Activated T-helper 17 cell treated with anti-CD3 and anti-CD28 coated beads, Interleukin-2, amount 50 U/mL, for 72 hours (primary cell): ENCODE measurements at regions not wholly inside any gene's neighbourhood (a gene's known extent, or its start where the extent isn't known, plus 50 kb on each side); places are given as distances from the start of the nearest gene placed in this dataset.

Experiments
- ATAC-seq: fragments of 150-1000 bp; cut with Tn5 transposase; replicated peaks from 2 replicates; pipeline ENCODE4 v1.10.0; 2021; ENCODE audit warnings: mild to moderate bottlenecking, moderate library complexity
- H3K27ac Mint-ChIP-seq: one replicate; pipeline ENCODE4 v1.8.0; 2022; ENCODE audit warnings: mixed read lengths
- H3K27me3 Mint-ChIP-seq: one replicate; pipeline ENCODE4 v1.8.0; 2022; ENCODE audit warnings: mixed read lengths
- H3K36me3 Mint-ChIP-seq: one replicate; pipeline ENCODE4 v1.8.0; 2022; ENCODE audit warnings: low read depth, mild to moderate bottlenecking, mixed read lengths
- H3K4me1 Mint-ChIP-seq: one replicate; pipeline ENCODE4 v1.8.0; 2022; ENCODE audit warnings: mixed read lengths
- H3K4me3 Mint-ChIP-seq: one replicate; pipeline ENCODE4 v1.8.0; 2022; ENCODE audit warnings: mild to moderate bottlenecking, mixed read lengths
- H3K9me3 Mint-ChIP-seq: one replicate; pipeline ENCODE4 v1.8.0; 2022; ENCODE audit warnings: mixed read lengths

GRCh38 chr17:79533116-79533515 is 77.7 kb downstream of the RBFOX3 start:
- Mint-ChIP-seq H3K4me1 (no peaks in the 10 kb centered on the region), H3K36me3 (no peaks in the 10 kb centered on the region), H3K27ac (no peak overlapping the region), H3K4me3 (no peak overlapping the region), H3K9me3 (no peaks in the 10 kb centered on the region), H3K27me3 (peaks cover 25% of the 10 kb centered on the region)
- ATAC-seq = no peak

- no peak for ATAC-seq
Observed at GRCh38 chr17:79532107-79532790, 78.6 kb downstream of the RBFOX3 start.

GRCh38 chr17:79531191-79532095 is 79.4 kb downstream of the RBFOX3 start:
- Mint-ChIP-seq H3K4me1 (no peaks in the 10 kb centered on the region), H3K9me3 (no peaks in the 10 kb centered on the region), H3K27me3 (peaks cover 31% of the 10 kb centered on the region), H3K36me3 (no peaks in the 10 kb centered on the region), H3K4me3 (no peak overlapping the region), H3K27ac (no peak overlapping the region)
- ATAC-seq = no peak

More at GRCh38 chr17:79532107-79532790, 78.6 kb downstream of the RBFOX3 start:
- Mint-ChIP-seq H3K27me3 (peaks cover 27% of the 10 kb centered on the region), H3K9me3 (no peaks in the 10 kb centered on the region), H3K4me3 (no peak overlapping the region), H3K36me3 (no peaks in the 10 kb centered on the region), H3K4me1 (no peaks in the 10 kb centered on the region), H3K27ac (no peak overlapping the region)

- ATAC-seq = no peak
- H3K36me3 Mint-ChIP-seq = no peaks in the 10 kb centered on the region
- H3K9me3 Mint-ChIP-seq = no peaks in the 10 kb centered on the region
- H3K27ac Mint-ChIP-seq = no peak overlapping the region
- no peak overlapping the region for H3K4me3 Mint-ChIP-seq
- no peaks in the 10 kb centered on the region for H3K4me1 Mint-ChIP-seq
- peaks cover 32% of the 10 kb centered on the region for H3K27me3 Mint-ChIP-seq
Observed at GRCh38 chr17:79530361-79531105, 80.3 kb downstream of the RBFOX3 start.

- Mint-ChIP-seq H3K4me1 (no peaks in the 10 kb centered on the region), H3K4me3 (no peak overlapping the region), H3K9me3 (no peaks in the 10 kb centered on the region), H3K27me3 (peaks cover 35% of the 10 kb centered on the region), H3K27ac (no peak overlapping the region), H3K36me3 (no peaks in the 10 kb centered on the region)
- no peak for ATAC-seq
Observed at GRCh38 chr17:79529661-79530081, 81.2 kb downstream of the RBFOX3 start.

- no peaks in the 10 kb centered on the region for H3K36me3 Mint-ChIP-seq
- H3K27me3 Mint-ChIP-seq = peaks cover 29% of the 10 kb centered on the region
- H3K27ac Mint-ChIP-seq = no peak overlapping the region
- H3K4me1 Mint-ChIP-seq = no peaks in the 10 kb centered on the region
- ATAC-seq = no peak
- no peaks in the 10 kb centered on the region for H3K9me3 Mint-ChIP-seq
- H3K4me3 Mint-ChIP-seq = no peak overlapping the region
Observed at GRCh38 chr17:79528592-79529125, 82.2 kb downstream of the RBFOX3 start.

GRCh38 chr17:79527306-79527705 is 83.5 kb downstream of the RBFOX3 start:
- Mint-ChIP-seq H3K4me1 (no peaks in the 10 kb centered on the region), H3K36me3 (no peaks in the 10 kb centered on the region), H3K4me3 (no peak overlapping the region), H3K27me3 (peaks cover 28% of the 10 kb centered on the region), H3K9me3 (no peaks in the 10 kb centered on the region), H3K27ac (no peak overlapping the region)
- no peak for ATAC-seq

GRCh38 chr17:79525793-79526677 is 84.8 kb downstream of the RBFOX3 start:
- no peaks in the 10 kb centered on the region for H3K36me3 Mint-ChIP-seq
- no peak overlapping the region for H3K4me3 Mint-ChIP-seq
- H3K9me3 Mint-ChIP-seq = no peaks in the 10 kb centered on the region
- H3K27me3 Mint-ChIP-seq = peaks cover 26% of the 10 kb centered on the region
- no peak for ATAC-seq
- no peaks in the 10 kb centered on the region for H3K4me1 Mint-ChIP-seq
- H3K27ac Mint-ChIP-seq = no peak overlapping the region

GRCh38 chr17:79524213-79525187 is 86.4 kb downstream of the RBFOX3 start:
- H3K36me3 Mint-ChIP-seq = no peaks in the 10 kb centered on the region

GRCh38 chr17:79522414-79522813 is 88.4 kb downstream of the RBFOX3 start:
- Mint-ChIP-seq H3K9me3 (no peaks in the 10 kb centered on the region), H3K27ac (no peak overlapping the region), H3K36me3 (no peaks in the 10 kb centered on the region), H3K27me3 (peaks cover 15% of the 10 kb centered on the region), H3K4me1 (no peaks in the 10 kb centered on the region), H3K4me3 (no peak overlapping the region)
- no peak for ATAC-seq

More at GRCh38 chr17:79524213-79525187, 86.4 kb downstream of the RBFOX3 start:
- Mint-ChIP-seq H3K4me3 (no peak overlapping the region), H3K9me3 (no peaks in the 10 kb centered on the region), H3K27ac (no peak overlapping the region), H3K27me3 (peaks cover 18% of the 10 kb centered on the region), H3K4me1 (no peaks in the 10 kb centered on the region)
- ATAC-seq = no peak

GRCh38 chr17:79521225-79521624 is 89.6 kb downstream of the RBFOX3 start:
- Mint-ChIP-seq H3K27ac (no peak overlapping the region), H3K4me1 (no peaks in the 10 kb centered on the region), H3K9me3 (no peaks in the 10 kb centered on the region), H3K4me3 (no peak overlapping the region), H3K27me3 (peaks cover 16% of the 10 kb centered on the region), H3K36me3 (no peaks in the 10 kb centered on the region)
- ATAC-seq = no peak

- ATAC-seq = no peak
- H3K4me1 Mint-ChIP-seq = no peaks in the 10 kb centered on the region
- H3K36me3 Mint-ChIP-seq = no peaks in the 10 kb centered on the region
- no peaks in the 10 kb centered on the region for H3K9me3 Mint-ChIP-seq
- no peak overlapping the region for H3K4me3 Mint-ChIP-seq
- peaks cover 21% of the 10 kb centered on the region for H3K27me3 Mint-ChIP-seq
- H3K27ac Mint-ChIP-seq = no peak overlapping the region
Observed at GRCh38 chr17:79520167-79521165, 90.4 kb downstream of the RBFOX3 start.
